ENCODE measurements at regions not wholly inside any gene's neighbourhood (a gene's known extent, or its start where the extent isn't known, plus 50 kb on each side); places are given as distances from the start of the nearest gene placed in this dataset.

DNA sequence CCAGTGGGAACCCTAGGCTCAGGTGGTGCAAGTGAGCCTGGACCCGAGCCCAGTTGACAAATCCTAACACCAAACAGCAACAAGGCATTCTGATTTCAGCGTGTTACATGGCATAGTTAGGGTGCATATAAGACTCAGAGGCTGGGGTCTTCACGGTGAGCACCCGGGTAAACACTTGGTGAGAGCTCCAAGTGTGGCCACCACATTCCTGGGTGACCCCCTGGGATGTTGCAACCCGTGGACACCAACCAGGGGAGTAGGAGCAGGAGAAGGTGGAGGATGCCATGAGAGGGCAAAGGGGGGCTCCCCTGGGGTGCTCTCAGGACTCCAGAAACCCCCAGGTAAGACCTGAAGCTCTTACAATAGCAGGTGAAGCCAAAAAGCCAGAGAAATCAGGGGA is 69.9 kb upstream of the CDH5 start:
- H3K4me3 ChIP-seq (replicated peaks in 1 of 4; ENCODE audit: control extremely low read depth in 1 of 4, insufficient read depth in 1 of 4, low read depth in 3 of 4, low read length in 4 of 4), result no peak overlapping the region
- no peaks in the 10 kb centered on the region for H3K4me1 ChIP-seq (ENCODE audit: control insufficient read depth, extremely low read depth, insufficient read depth, low read length)
- no peak overlapping the region for H3K9ac ChIP-seq (ENCODE audit: insufficient read depth, low read length)
- H3K36me3 ChIP-seq (ENCODE audit: control insufficient read depth, insufficient read depth, low read length), result no peaks in the 10 kb centered on the region
- H4K20me1 ChIP-seq (ENCODE audit: control insufficient read depth, extremely low read depth, insufficient read depth, low read length), result no peaks in the 10 kb centered on the region
- H2AFZ ChIP-seq (ENCODE audit: low read length), result no peak overlapping the region
- H3K9me3 ChIP-seq (ENCODE audit: control insufficient read depth, insufficient read depth, low read depth, low read length), result no peaks in the 10 kb centered on the region
- no peak overlapping the region for H3K27ac ChIP-seq (ENCODE audit: insufficient read depth, low read length)
- no peaks in the 10 kb centered on the region for H3K79me2 ChIP-seq (ENCODE audit: control insufficient read depth, insufficient read depth, low read length)
- no peak overlapping the region for H3K4me2 ChIP-seq (ENCODE audit: extremely low read depth, insufficient read depth, low read length)
- TF ChIP-seq CTCF (conservative IDR thresholded peaks at IDR 0.05 in 1 of 2, IDR thresholded peaks at IDR 0.05 in 1 of 2; ENCODE audit: low read depth in 1 of 2, low read length in 2 of 2), result no peak
- TF ChIP-seq EZH2 (IDR thresholded peaks at IDR 0.05; ENCODE audit: low read length, missing control alignments), result no peak
- no peak for DNase-seq (ENCODE audit: low read depth in 2 of 2)
- H3K27me3 ChIP-seq (ENCODE audit: control insufficient read depth, insufficient read depth, low read length), result peaks cover 14% of the 10 kb centered on the region

- TF ChIP-seq EZH2 (IDR thresholded peaks at IDR 0.05; ENCODE audit: low read length, missing control alignments), result no peak
- TF ChIP-seq CTCF (conservative IDR thresholded peaks at IDR 0.05 in 1 of 2, IDR thresholded peaks at IDR 0.05 in 1 of 2; ENCODE audit: low read depth in 1 of 2, low read length in 2 of 2), result no peak
- Histone ChIP-seq H2AFZ (ENCODE audit: low read length) (no peak overlapping the region), H3K27ac (ENCODE audit: insufficient read depth, low read length) (no peak overlapping the region), H3K4me3 (replicated peaks in 1 of 4; ENCODE audit: control extremely low read depth in 1 of 4, insufficient read depth in 1 of 4, low read depth in 3 of 4, low read length in 4 of 4) (no peak overlapping the region), H3K4me1 (ENCODE audit: control insufficient read depth, extremely low read depth, insufficient read depth, low read length) (no peaks in the 10 kb centered on the region), H3K36me3 (ENCODE audit: control insufficient read depth, insufficient read depth, low read length) (no peaks in the 10 kb centered on the region), H3K9me3 (ENCODE audit: control insufficient read depth, insufficient read depth, low read depth, low read length) (no peaks in the 10 kb centered on the region), H3K27me3 (ENCODE audit: control insufficient read depth, insufficient read depth, low read length) (peaks cover 14% of the 10 kb centered on the region), H3K9ac (ENCODE audit: insufficient read depth, low read length) (no peak overlapping the region), H3K4me2 (ENCODE audit: extremely low read depth, insufficient read depth, low read length) (no peak overlapping the region), H4K20me1 (ENCODE audit: control insufficient read depth, extremely low read depth, insufficient read depth, low read length) (no peaks in the 10 kb centered on the region), H3K79me2 (ENCODE audit: control insufficient read depth, insufficient read depth, low read length) (no peaks in the 10 kb centered on the region)
- DNase-seq (ENCODE audit: low read depth in 2 of 2), result no peak
Observed at GRCh38 chr16:66295761-66296546, 70.5 kb upstream of the CDH5 start.

DNA sequence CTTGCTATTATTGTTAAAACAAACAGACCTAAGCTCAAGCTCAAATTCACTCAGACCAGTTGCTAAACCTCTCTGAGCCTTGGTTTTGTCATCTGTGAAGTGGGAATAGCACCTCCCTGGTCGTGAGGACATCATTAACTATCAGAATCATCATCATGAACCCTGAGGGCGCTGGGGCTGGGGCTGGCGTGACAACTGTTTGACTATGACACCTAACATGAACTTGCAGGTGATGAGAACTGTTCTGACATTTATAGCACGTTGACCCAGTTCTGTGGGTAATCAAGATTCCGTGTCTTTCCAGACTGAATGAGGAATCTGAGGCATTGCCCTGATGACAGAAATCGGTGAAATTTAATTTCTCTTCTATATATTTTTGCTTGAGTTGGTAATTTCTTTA is 71.3 kb upstream of the CDH5 start:
- Histone ChIP-seq H3K79me2 (ENCODE audit: control insufficient read depth, insufficient read depth, low read length) (no peaks in the 10 kb centered on the region), H2AFZ (ENCODE audit: low read length) (no peak overlapping the region), H3K9ac (ENCODE audit: insufficient read depth, low read length) (no peak overlapping the region), H3K4me2 (ENCODE audit: extremely low read depth, insufficient read depth, low read length) (no peak overlapping the region), H3K9me3 (ENCODE audit: control insufficient read depth, insufficient read depth, low read depth, low read length) (no peaks in the 10 kb centered on the region), H4K20me1 (ENCODE audit: control insufficient read depth, extremely low read depth, insufficient read depth, low read length) (no peaks in the 10 kb centered on the region), H3K27ac (ENCODE audit: insufficient read depth, low read length) (no peak overlapping the region), H3K4me1 (ENCODE audit: control insufficient read depth, extremely low read depth, insufficient read depth, low read length) (no peaks in the 10 kb centered on the region), H3K36me3 (ENCODE audit: control insufficient read depth, insufficient read depth, low read length) (no peaks in the 10 kb centered on the region), H3K27me3 (ENCODE audit: control insufficient read depth, insufficient read depth, low read length) (peaks cover 11% of the 10 kb centered on the region), H3K4me3 (replicated peaks in 1 of 4; ENCODE audit: control extremely low read depth in 1 of 4, insufficient read depth in 1 of 4, low read depth in 3 of 4, low read length in 4 of 4) (no peak overlapping the region)
- TF ChIP-seq EZH2 (IDR thresholded peaks at IDR 0.05; ENCODE audit: low read length, missing control alignments) (no peak), CTCF (conservative IDR thresholded peaks at IDR 0.05 in 1 of 2, IDR thresholded peaks at IDR 0.05 in 1 of 2; ENCODE audit: low read depth in 1 of 2, low read length in 2 of 2) (no peak)
- no peak for DNase-seq (ENCODE audit: low read depth in 2 of 2)
